ENCODE measurements at regions not wholly inside any gene's neighbourhood (a gene's known extent, or its start where the extent isn't known, plus 50 kb on each side); places are given as distances from the start of the nearest gene placed in this dataset.
"Not testable (repeated sequence)": the region's sequence is repeated elsewhere in the genome, so short reads cannot be mapped to it uniquely, and the experiment has no call there.

- not testable (repeated sequence) for H3K4me3 Mint-ChIP-seq, H3K27ac Mint-ChIP-seq, DNase-seq, H3K4me1 Mint-ChIP-seq
- Mint-ChIP-seq H3K27me3 (ENCODE audit: low read depth in 3 of 3) (peaks cover 6 to 13% (median 9%) of the 10 kb centered on the region in 3 donors), H3K36me3 (peaks cover 0 to 10% (median 3%) of the 10 kb centered on the region in 3 donors), H3K9me3 (peaks cover 16 to 49% (median 36%) of the 10 kb centered on the region in 6 donors)
These were observed 78.2 kb upstream of the RAB12 start for GRCh38 chr18:8531084-8531483.

GRCh38 chr18:8536231-8536630 lies 73.0 kb upstream of the RAB12 start:
- H3K9me3 Mint-ChIP-seq, result peaks cover 6 to 23% (median 16%) of the 10 kb centered on the region in 6 donors
- peaks cover 0 to under 1% (median 0%) of the 10 kb centered on the region in 3 donors for H3K27me3 Mint-ChIP-seq (ENCODE audit: low read depth in 3 of 3)
- no peaks in the 10 kb centered on the region for H3K4me1 Mint-ChIP-seq
- H3K36me3 Mint-ChIP-seq, result peaks cover 0 to 5% (median 3%) of the 10 kb centered on the region in 3 donors
- no peak overlapping the region for H3K4me3 Mint-ChIP-seq
- H3K27ac Mint-ChIP-seq, result no peak overlapping the region
- no peak for DNase-seq

GRCh38 chr18:8536922-8537321 lies 72.3 kb upstream of the RAB12 start:
- Mint-ChIP-seq H3K27ac (no peak overlapping the region), H3K4me3 (no peak overlapping the region), H3K36me3 (peaks cover 0 to under 1% (median 0%) of the 10 kb centered on the region in 3 donors), H3K27me3 (ENCODE audit: low read depth in 3 of 3) (no peaks in the 10 kb centered on the region), H3K4me1 (no peaks in the 10 kb centered on the region), H3K9me3 (peaks cover 0 to 16% (median 9%) of the 10 kb centered on the region in 6 donors)
- no peak for DNase-seq

GRCh38 chr18:8537400-8537799 lies 71.8 kb upstream of the RAB12 start:
- DNase-seq, result no peak
- Mint-ChIP-seq H3K4me3 (no peak overlapping the region), H3K9me3 (peaks cover 0 to 12% (median 5%) of the 10 kb centered on the region in 6 donors), H3K36me3 (no peaks in the 10 kb centered on the region), H3K27me3 (ENCODE audit: low read depth in 3 of 3) (no peaks in the 10 kb centered on the region), H3K4me1 (no peaks in the 10 kb centered on the region), H3K27ac (no peak overlapping the region)

- DNase-seq, result no peak
- Mint-ChIP-seq H3K9me3 (no peaks in the 10 kb centered on the region), H3K27me3 (ENCODE audit: low read depth in 3 of 3) (peaks cover 0 to 1% (median 0%) of the 10 kb centered on the region in 3 donors), H3K27ac (no peak overlapping the region), H3K4me3 (no peak overlapping the region), H3K36me3 (no peaks in the 10 kb centered on the region), H3K4me1 (no peaks in the 10 kb centered on the region)
These were observed 70.3 kb upstream of the RAB12 start for GRCh38 chr18:8538935-8539334.

GRCh38 chr18:8546677-8547076 lies 62.6 kb upstream of the RAB12 start:
- Mint-ChIP-seq H3K27ac (no peak overlapping the region), H3K27me3 (ENCODE audit: low read depth in 3 of 3) (peaks cover 2 to 11% (median 5%) of the 10 kb centered on the region in 3 donors), H3K9me3 (no peaks in the 10 kb centered on the region), H3K36me3 (no peaks in the 10 kb centered on the region), H3K4me1 (no peaks in the 10 kb centered on the region), H3K4me3 (no peak overlapping the region)
- no peak for DNase-seq

- H3K27me3 Mint-ChIP-seq (ENCODE audit: low read depth in 3 of 3), result peaks cover 2 to 10% (median 5%) of the 10 kb centered on the region in 3 donors
- H3K4me1 Mint-ChIP-seq, result no peaks in the 10 kb centered on the region
- no peak overlapping the region for H3K27ac Mint-ChIP-seq
- no peaks in the 10 kb centered on the region for H3K9me3 Mint-ChIP-seq
- no peak for DNase-seq
- no peaks in the 10 kb centered on the region for H3K36me3 Mint-ChIP-seq
- H3K4me3 Mint-ChIP-seq, result no peak overlapping the region
These were observed 61.1 kb upstream of the RAB12 start for GRCh38 chr18:8548186-8548585.

GRCh38 chr18:8549254-8549757 lies 59.9 kb upstream of the RAB12 start:
- peaks cover 2 to 10% (median 5%) of the 10 kb centered on the region in 3 donors for H3K27me3 Mint-ChIP-seq (ENCODE audit: low read depth in 3 of 3)
- no peaks in the 10 kb centered on the region for H3K4me1 Mint-ChIP-seq
- DNase-seq, result no peak
- H3K9me3 Mint-ChIP-seq, result no peaks in the 10 kb centered on the region
- no peak overlapping the region for H3K27ac Mint-ChIP-seq
- H3K36me3 Mint-ChIP-seq, result no peaks in the 10 kb centered on the region
- no peak overlapping the region for H3K4me3 Mint-ChIP-seq

GRCh38 chr18:8552151-8552550 lies 57.1 kb upstream of the RAB12 start:
- H3K27me3 Mint-ChIP-seq (ENCODE audit: low read depth in 3 of 3), result peaks cover under 1 to 8% (median 4%) of the 10 kb centered on the region in 3 donors
- H3K9me3 Mint-ChIP-seq, result no peaks in the 10 kb centered on the region
- no peak overlapping the region for H3K4me3 Mint-ChIP-seq
- DNase-seq, result no peak
- no peak overlapping the region for H3K27ac Mint-ChIP-seq
- no peaks in the 10 kb centered on the region for H3K4me1 Mint-ChIP-seq
- no peaks in the 10 kb centered on the region for H3K36me3 Mint-ChIP-seq

- no peaks in the 10 kb centered on the region for H3K36me3 Mint-ChIP-seq
- no peaks in the 10 kb centered on the region for H3K9me3 Mint-ChIP-seq
- no peak overlapping the region for H3K4me3 Mint-ChIP-seq
- H3K4me1 Mint-ChIP-seq, result no peaks in the 10 kb centered on the region
- H3K27ac Mint-ChIP-seq, result no peak overlapping the region
- no peak for DNase-seq
- H3K27me3 Mint-ChIP-seq (ENCODE audit: low read depth in 3 of 3), result peaks cover 2 to 4% (median 3%) of the 10 kb centered on the region in 3 donors
These were observed 54.9 kb upstream of the RAB12 start for GRCh38 chr18:8554354-8554753.

GRCh38 chr18:8556424-8556823 lies 52.8 kb upstream of the RAB12 start:
- H3K9me3 Mint-ChIP-seq, result no peaks in the 10 kb centered on the region
- H3K27ac Mint-ChIP-seq, result no peak overlapping the region
- no peak overlapping the region for H3K4me3 Mint-ChIP-seq
- no peak for DNase-seq
- H3K36me3 Mint-ChIP-seq, result no peaks in the 10 kb centered on the region
- H3K4me1 Mint-ChIP-seq, result no peaks in the 10 kb centered on the region
- peaks cover 0 to 3% (median 1%) of the 10 kb centered on the region in 3 donors for H3K27me3 Mint-ChIP-seq (ENCODE audit: low read depth in 3 of 3)
